NT2/D1 (cell line): ENCODE measurements at regions not wholly inside any gene's neighbourhood (a gene's known extent, or its start where the extent isn't known, plus 50 kb on each side); places are given as distances from the start of the nearest gene placed in this dataset.

Experiments used
- DNase-seq: peaks from one replicate; pipeline ENCODE4 v3.0.0-alpha.2; 2011; ENCODE audit warnings: low read depth, low spot score
- H3K27me3 ChIP-seq: 2 replicates; pipeline ENCODE4 v1.6.0; 2011; ENCODE audit warnings: mild to moderate bottlenecking; ENCODE audit not compliant: insufficient read length, insufficient read depth
- H3K36me3 ChIP-seq: 2 replicates; pipeline ENCODE4 v1.6.1; 2011; ENCODE audit warnings: mild to moderate bottlenecking, low read length, mixed read lengths; ENCODE audit not compliant: insufficient read depth, insufficient read length
- H3K4me1 ChIP-seq: 2 replicates; pipeline ENCODE4 v1.5.1; 2011; ENCODE audit not compliant: insufficient read depth, insufficient read length
- H3K4me3 ChIP-seq: 2 replicates; pipeline ENCODE4 v1.5.1; 2011; ENCODE audit warnings: low read depth; ENCODE audit not compliant: insufficient read length
- H3K9ac ChIP-seq: 2 replicates; pipeline ENCODE4 v1.6.0; 2011; ENCODE audit warnings: low read depth; ENCODE audit not compliant: insufficient read length
- H3K9me3 ChIP-seq: 2 replicates; pipeline ENCODE4 v1.5.1; 2011; ENCODE audit warnings: mild to moderate bottlenecking, low read length; ENCODE audit not compliant: insufficient read depth
- SUZ12 ChIP-seq: IDR thresholded peaks from 2 replicates; pipeline ENCODE4 v1.6.1; 2011; ENCODE audit not compliant: insufficient read length, insufficient read depth; ENCODE audit errors: extremely low read depth
- YY1 ChIP-seq: IDR thresholded peaks from 2 replicates; pipeline ENCODE4 v1.6.1; 2011; ENCODE audit not compliant: insufficient read length, insufficient read depth
- ZNF274 ChIP-seq: IDR thresholded peaks from 2 replicates; pipeline ENCODE4 v1.6.1; 2011; ENCODE audit warnings: mild to moderate bottlenecking, low read depth, low read length

DNA sequence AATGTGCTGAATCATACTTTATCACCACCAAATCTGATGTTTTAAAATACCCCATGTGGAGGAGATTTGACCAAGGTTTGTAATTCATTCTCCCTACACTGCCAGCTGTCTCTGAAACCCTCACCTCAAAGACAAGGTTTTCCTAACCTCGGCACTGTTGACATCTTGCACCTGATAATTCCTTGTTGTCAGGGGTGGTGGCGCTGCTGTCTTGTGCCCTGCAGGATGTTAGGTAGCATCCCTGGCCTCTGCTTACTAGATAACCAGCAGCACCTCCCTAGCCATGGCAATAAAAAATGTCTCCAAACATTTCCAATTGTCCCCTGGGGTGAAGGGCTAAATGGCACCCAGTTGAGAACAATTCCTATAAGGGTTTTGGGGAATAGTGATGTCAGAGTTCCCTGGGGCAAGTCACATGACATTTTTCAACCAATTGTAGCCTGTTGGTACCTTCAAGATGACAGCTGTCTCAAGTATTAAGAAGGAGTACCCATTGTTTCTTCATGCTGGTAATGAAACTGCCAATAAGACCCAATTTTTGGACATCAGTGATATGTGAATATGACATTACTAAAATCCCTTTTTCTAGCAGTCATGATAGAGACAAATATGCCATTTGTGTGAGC lies 160.6 kb upstream of the PLCXD3 start:
- no peaks in the 10 kb centered on the region for H3K9me3 ChIP-seq
- H3K36me3 ChIP-seq, result no peaks in the 10 kb centered on the region
- H3K4me3 ChIP-seq, result no peak overlapping the region
- no peak for TF ChIP-seq ZNF274
- no peak for TF ChIP-seq YY1
- TF ChIP-seq SUZ12, result no peak
- no peak for DNase-seq
- no peaks in the 10 kb centered on the region for H3K27me3 ChIP-seq
- H3K9ac ChIP-seq, result no peak overlapping the region
- no peaks in the 10 kb centered on the region for H3K4me1 ChIP-seq

DNA sequence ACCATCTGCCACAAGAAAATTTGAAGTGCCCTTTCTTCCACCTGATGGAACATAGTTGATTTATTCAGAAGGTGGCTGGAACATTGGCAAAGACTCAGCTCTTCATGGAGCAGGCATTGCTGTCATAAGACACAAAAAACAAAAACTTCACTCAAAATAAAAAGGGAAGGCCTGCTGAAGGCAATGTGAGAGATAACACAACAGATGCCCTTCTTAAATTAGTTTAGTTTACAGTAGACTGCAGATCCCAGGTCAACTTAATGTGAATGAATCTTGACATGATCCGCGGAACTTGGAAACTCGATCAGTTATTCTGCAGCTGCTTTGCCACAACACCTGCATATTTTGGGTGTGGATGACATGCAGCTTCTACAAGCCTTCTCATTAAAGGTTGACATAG lies 159.8 kb upstream of the PLCXD3 start:
- no peak overlapping the region for H3K9ac ChIP-seq
- H3K27me3 ChIP-seq, result no peaks in the 10 kb centered on the region
- H3K36me3 ChIP-seq, result no peaks in the 10 kb centered on the region
- H3K4me1 ChIP-seq, result no peaks in the 10 kb centered on the region
- no peak for TF ChIP-seq SUZ12
- no peak for TF ChIP-seq ZNF274
- no peak for TF ChIP-seq YY1
- no peak for DNase-seq
- no peak overlapping the region for H3K4me3 ChIP-seq
- H3K9me3 ChIP-seq, result no peaks in the 10 kb centered on the region

DNA sequence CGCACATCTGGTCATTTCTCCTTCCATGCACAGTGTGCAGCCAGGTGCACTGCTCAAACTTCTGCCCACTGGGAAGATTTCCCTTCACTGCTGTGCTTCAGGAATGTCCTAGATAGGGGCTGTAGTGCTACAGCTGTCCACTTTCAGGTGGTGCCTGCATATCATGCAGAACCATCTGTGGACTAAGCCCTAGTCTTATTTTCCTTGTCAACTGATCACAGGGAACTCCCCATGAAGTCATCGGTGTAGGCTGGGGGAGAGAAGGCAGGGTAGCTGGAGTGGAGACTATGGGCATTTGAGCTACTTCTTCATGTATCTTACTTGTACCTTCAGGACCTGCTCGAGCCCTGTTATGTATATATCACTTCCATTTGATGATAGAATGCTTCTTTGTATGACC lies 150.9 kb upstream of the PLCXD3 start:
- H3K9me3 ChIP-seq, result no peaks in the 10 kb centered on the region
- no peaks in the 10 kb centered on the region for H3K4me1 ChIP-seq
- no peaks in the 10 kb centered on the region for H3K36me3 ChIP-seq
- TF ChIP-seq ZNF274 (no peak), SUZ12 (no peak), YY1 (no peak)
- no peak overlapping the region for H3K4me3 ChIP-seq
- DNase-seq, result no peak
- no peak overlapping the region for H3K9ac ChIP-seq
- H3K27me3 ChIP-seq, result no peaks in the 10 kb centered on the region

GRCh38 chr5:41656597-41656996 lies 146.2 kb upstream of the PLCXD3 start:
- no peak for DNase-seq
- H3K4me3 ChIP-seq, result no peak overlapping the region
- no peak for TF ChIP-seq ZNF274
- TF ChIP-seq SUZ12, result no peak
- TF ChIP-seq YY1, result no peak
- H3K27me3 ChIP-seq, result no peaks in the 10 kb centered on the region
- no peaks in the 10 kb centered on the region for H3K4me1 ChIP-seq
- H3K36me3 ChIP-seq, result no peaks in the 10 kb centered on the region
- no peak overlapping the region for H3K9ac ChIP-seq
- 0 out of 2 replicates have a peak, but pooled peaks cover 4% of the 10 kb centered on the region for H3K9me3 ChIP-seq

DNA sequence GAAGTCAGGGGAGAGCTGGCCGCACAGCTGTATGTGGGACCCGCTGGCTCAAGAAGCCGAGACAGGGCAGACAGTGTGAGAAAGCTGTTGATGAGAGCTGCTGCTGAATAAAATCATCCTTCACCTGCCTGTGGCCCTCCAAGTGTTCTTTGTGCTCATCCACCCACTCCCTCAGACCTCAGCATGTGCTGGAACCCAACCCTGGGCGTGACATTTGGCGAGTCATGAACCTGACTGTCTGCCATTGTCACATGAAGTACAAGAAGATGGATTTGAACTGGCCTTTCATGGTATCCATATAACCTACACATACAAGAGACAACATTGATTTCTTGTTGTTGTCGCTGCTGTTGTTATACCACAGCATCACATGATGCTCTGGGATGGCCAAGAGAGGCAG lies 139.7 kb upstream of the PLCXD3 start:
- Histone ChIP-seq H3K9ac (no peak overlapping the region), H3K4me1 (no peaks in the 10 kb centered on the region), H3K27me3 (no peaks in the 10 kb centered on the region), H3K9me3 (0 out of 2 replicates have a peak, but pooled peaks cover 4% of the 10 kb centered on the region), H3K36me3 (no peaks in the 10 kb centered on the region), H3K4me3 (no peak overlapping the region)
- TF ChIP-seq YY1, result no peak
- TF ChIP-seq SUZ12, result no peak
- TF ChIP-seq ZNF274, result no peak
- DNase-seq, result no peak

DNA sequence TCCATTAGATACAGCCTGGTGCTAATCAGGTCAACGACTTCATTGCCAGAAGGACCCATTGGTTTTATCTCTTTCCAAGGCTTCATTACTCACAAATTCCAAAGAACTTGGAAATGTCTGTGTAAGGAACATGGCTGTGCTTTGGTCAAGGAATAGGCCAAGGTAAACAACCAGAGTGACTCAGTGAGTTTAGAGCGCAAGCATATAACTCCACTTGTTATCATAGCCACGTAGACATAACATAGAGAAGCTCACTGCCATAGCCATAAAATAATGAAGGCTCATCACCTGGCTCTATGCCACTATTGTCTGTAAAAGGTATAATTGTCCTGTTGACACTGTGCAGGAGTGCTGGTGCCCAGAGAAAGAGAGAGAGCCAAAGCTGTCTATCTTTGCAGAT lies 139.3 kb upstream of the PLCXD3 start:
- TF ChIP-seq SUZ12 (no peak), YY1 (no peak), ZNF274 (no peak)

GRCh38 chr5:41648996-41649395 lies 138.6 kb upstream of the PLCXD3 start:
- Histone ChIP-seq H3K9me3 (no peaks in the 10 kb centered on the region), H3K4me1 (no peaks in the 10 kb centered on the region), H3K27me3 (no peaks in the 10 kb centered on the region), H3K9ac (no peak overlapping the region), H3K36me3 (no peaks in the 10 kb centered on the region), H3K4me3 (no peak overlapping the region)
- no peak for TF ChIP-seq YY1
- TF ChIP-seq ZNF274, result no peak
- TF ChIP-seq SUZ12, result no peak
- no peak for DNase-seq

More for the DNA sequence above, 139.3 kb upstream of the PLCXD3 start:
- H3K27me3 ChIP-seq, result no peaks in the 10 kb centered on the region
- no peaks in the 10 kb centered on the region for H3K36me3 ChIP-seq
- no peaks in the 10 kb centered on the region for H3K4me1 ChIP-seq
- no peak overlapping the region for H3K4me3 ChIP-seq
- H3K9me3 ChIP-seq, result 0 out of 2 replicates have a peak, but pooled peaks cover under 1% of the 10 kb centered on the region
- no peak overlapping the region for H3K9ac ChIP-seq
- no peak for DNase-seq

GRCh38 chr5:41641621-41642020 lies 131.2 kb upstream of the PLCXD3 start:
- Histone ChIP-seq H3K9me3 (no peaks in the 10 kb centered on the region), H3K27me3 (no peaks in the 10 kb centered on the region), H3K4me3 (no peak overlapping the region), H3K36me3 (no peaks in the 10 kb centered on the region), H3K9ac (no peak overlapping the region), H3K4me1 (no peaks in the 10 kb centered on the region)
- no peak for TF ChIP-seq YY1
- no peak for TF ChIP-seq SUZ12
- no peak for TF ChIP-seq ZNF274
- no peak for DNase-seq
